GM04503 (cell line): ENCODE measurements at regions not wholly inside any gene's neighbourhood (a gene's known extent, or its start where the extent isn't known, plus 50 kb on each side); places are given as distances from the start of the nearest gene placed in this dataset.

Source experiments
- DNase-seq: peaks from one replicate; pipeline ENCODE4 v3.0.0-alpha.2; 2012; ENCODE audit warnings: low read depth

GRCh38 chr14:42624980-42625761 is 1018.5 kb downstream of the LRFN5 start:
- DNase-seq: no peak

- no peak for DNase-seq
Measured at GRCh38 chr14:42617005-42617404, 1010.3 kb downstream of the LRFN5 start.

- DNase-seq: no peak
Measured at GRCh38 chr14:42606839-42607238, 1000.2 kb downstream of the LRFN5 start.

GRCh38 chr14:42602336-42602845 is 995.7 kb downstream of the LRFN5 start:
- DNase-seq: no peak

- no peak for DNase-seq
Measured at GRCh38 chr14:42572032-42572431, 965.4 kb downstream of the LRFN5 start.

GRCh38 chr14:42569227-42569626 is 962.6 kb downstream of the LRFN5 start:
- DNase-seq: no peak

GRCh38 chr14:42565556-42565955 is 958.9 kb downstream of the LRFN5 start:
- DNase-seq: no peak

GRCh38 chr14:42563313-42563712 is 956.6 kb downstream of the LRFN5 start:
- no peak for DNase-seq

- no peak for DNase-seq
Measured at GRCh38 chr14:42556551-42556950, 949.9 kb downstream of the LRFN5 start.

- no peak for DNase-seq
Measured at GRCh38 chr14:42555365-42555764, 948.7 kb downstream of the LRFN5 start.

- no peak for DNase-seq
Measured at GRCh38 chr14:42554091-42554490, 947.4 kb downstream of the LRFN5 start.

GRCh38 chr14:42550310-42550709 is 943.6 kb downstream of the LRFN5 start:
- DNase-seq: no peak

- DNase-seq: no peak
Measured at GRCh38 chr14:42548349-42548748, 941.7 kb downstream of the LRFN5 start.

- DNase-seq: no peak
Measured at GRCh38 chr14:42545636-42546035, 939.0 kb downstream of the LRFN5 start.

- DNase-seq: no peak
Measured at GRCh38 chr14:42541535-42542001, 934.9 kb downstream of the LRFN5 start.

GRCh38 chr14:42535397-42535796 is 928.7 kb downstream of the LRFN5 start:
- no peak for DNase-seq

GRCh38 chr14:42533476-42533875 is 926.8 kb downstream of the LRFN5 start:
- no peak for DNase-seq

GRCh38 chr14:42532194-42532593 is 925.5 kb downstream of the LRFN5 start:
- no peak for DNase-seq

- no peak for DNase-seq
Measured at GRCh38 chr14:42527141-42527540, 920.5 kb downstream of the LRFN5 start.

GRCh38 chr14:42523666-42524065 is 917.0 kb downstream of the LRFN5 start:
- no peak for DNase-seq

GRCh38 chr14:42517806-42518500 is 911.3 kb downstream of the LRFN5 start:
- no peak for DNase-seq

- no peak for DNase-seq
Measured at GRCh38 chr14:42513837-42514236, 907.2 kb downstream of the LRFN5 start.

- DNase-seq: no peak
Measured at GRCh38 chr14:42510071-42510470, 903.4 kb downstream of the LRFN5 start.
